CD4-positive, alpha-beta T cell (primary cell): ENCODE measurements at regions not wholly inside any gene's neighbourhood (a gene's known extent, or its start where the extent isn't known, plus 50 kb on each side); places are given as distances from the start of the nearest gene placed in this dataset.

Source experiments
- ATAC-seq: fragments of 200-7000 bp; cut with Tn5 transposase; one replicate; pipeline ENCODE4 v1.10.0; 2022; ENCODE audit warnings: mild to moderate bottlenecking; ENCODE audit not compliant: poor library complexity
- CTCF ChIA-PET: fragments of 350-600 bp; sonication (Branson Sonifier 250); formaldehyde crosslinking; loops from one replicate; lab custom pipeline; 2021; ENCODE audit warnings: antibody characterized with exemption, inconsistent platforms; lab: Charles Lee
- POLR2A ChIA-PET: fragments of 350-600 bp; sonication (Branson Sonifier 250); formaldehyde crosslinking; loops from one replicate; lab custom pipeline; 2021; ENCODE audit warnings: antibody characterized with exemption, inconsistent platforms; lab: Charles Lee
- DNase-seq, 14 experiments: peaks; one replicate each; pipeline ENCODE4 v3.0.0-alpha.2; 2013 to 2020; ENCODE audit warnings: mixed read lengths in 2 of 14
- H3K27ac ChIP-seq, 2 donors: one replicate each; pipeline versions ENCODE4 v1.5.1 to v1.7.0; 2013; ENCODE audit warnings: low read length in 2 of 2, low read depth in 1 of 2, mild to moderate bottlenecking in 1 of 2
- H3K27me3 ChIP-seq, 2 experiments: 1 replicate in 1 of 2; 2 replicates in 1 of 2; pipeline versions ENCODE4 v1.6.1 to v1.7.0; 2013; ENCODE audit warnings: low read length in 2 of 2, control low read depth in 1 of 2, mild to moderate bottlenecking in 1 of 2, moderate library complexity in 1 of 2; ENCODE audit not compliant: insufficient read depth in 2 of 2, control insufficient read depth in 1 of 2
- H3K36me3 ChIP-seq: one replicate; pipeline ENCODE4 v1.6.1; 2013; ENCODE audit warnings: low read length, control low read depth; ENCODE audit not compliant: insufficient read depth
- H3K4me1 ChIP-seq: one replicate; pipeline ENCODE4 v1.6.1; 2013; ENCODE audit warnings: low read length, control low read depth; ENCODE audit not compliant: insufficient read depth
- H3K4me3 ChIP-seq: one replicate; pipeline ENCODE4 v1.5.1; 2013; ENCODE audit warnings: mild to moderate bottlenecking, low read length, moderate library complexity
- H3K9me3 ChIP-seq, 2 experiments: 1 replicate in 1 of 2; 2 replicates in 1 of 2; pipeline versions ENCODE4 v1.6.1 to v1.7.0; 2013; ENCODE audit warnings: low read length in 2 of 2, mild to moderate bottlenecking in 2 of 2, control low read depth in 1 of 2, moderate library complexity in 1 of 2; ENCODE audit not compliant: control insufficient read depth in 1 of 2, insufficient read depth in 1 of 2
- H3K27ac Mint-ChIP-seq: one replicate; pipeline ENCODE4 v1.8.0; 2020; ENCODE audit warnings: mixed read lengths
- H3K27me3 Mint-ChIP-seq: one replicate; pipeline ENCODE4 v1.8.0; 2021; ENCODE audit warnings: mixed read lengths
- H3K36me3 Mint-ChIP-seq: one replicate; pipeline ENCODE4 v1.8.0; 2021; ENCODE audit warnings: low read depth, mixed read lengths
- H3K4me1 Mint-ChIP-seq: one replicate; pipeline ENCODE4 v1.8.0; 2021; ENCODE audit warnings: low read depth, mixed read lengths
- H3K4me3 Mint-ChIP-seq: one replicate; pipeline ENCODE4 v1.8.0; 2020; ENCODE audit warnings: mild to moderate bottlenecking, mixed read lengths
- H3K9me3 Mint-ChIP-seq: one replicate; pipeline ENCODE4 v1.8.0; 2020; ENCODE audit warnings: mixed read lengths
- CTCF ChIP-seq: fragments of 200-600 bp; IDR thresholded peaks from one replicate; pipeline ENCODE4 v1.8.0; 2022; ENCODE audit warnings: antibody characterized with exemption, mild to moderate bottlenecking
- intact Hi-C, 2 experiments: fragments of 100-400 bp; cut with DNase I in 1 of 2; cut with micrococcal nuclease in 1 of 2; formaldehyde crosslinking; loops; one replicate each; pipeline versions ENCODE4 v1.15.1 to v1.9.0; 2023 to 2025; cut with DNase I, micrococcal nuclease

GRCh38 chr4:26238426-26238777 lies 82.4 kb upstream of the RBPJ start:
- H3K9me3 Mint-ChIP-seq, result no peaks in the 10 kb centered on the region
- DNase-seq (no peak), ATAC-seq (no peak)
- no peak overlapping the region for H3K4me3 Mint-ChIP-seq
- H3K4me1 Mint-ChIP-seq, result peaks cover 6% of the 10 kb centered on the region
- TF ChIP-seq CTCF, result no peak
- Histone ChIP-seq H3K4me1 (no peaks in the 10 kb centered on the region), H3K27ac (no peak overlapping the region), H3K36me3 (no peaks in the 10 kb centered on the region), H3K27me3 (no peaks in the 10 kb centered on the region), H3K4me3 (no peak overlapping the region), H3K9me3 (no peaks in the 10 kb centered on the region)
- CTCF ChIA-PET, result no interaction called here
- no peaks in the 10 kb centered on the region for H3K36me3 Mint-ChIP-seq
- intact Hi-C loops, result no loop called here
- H3K27me3 Mint-ChIP-seq, result no peaks in the 10 kb centered on the region
- H3K27ac Mint-ChIP-seq, result no peak overlapping the region
- POLR2A ChIA-PET, result no interaction called here

DNA sequence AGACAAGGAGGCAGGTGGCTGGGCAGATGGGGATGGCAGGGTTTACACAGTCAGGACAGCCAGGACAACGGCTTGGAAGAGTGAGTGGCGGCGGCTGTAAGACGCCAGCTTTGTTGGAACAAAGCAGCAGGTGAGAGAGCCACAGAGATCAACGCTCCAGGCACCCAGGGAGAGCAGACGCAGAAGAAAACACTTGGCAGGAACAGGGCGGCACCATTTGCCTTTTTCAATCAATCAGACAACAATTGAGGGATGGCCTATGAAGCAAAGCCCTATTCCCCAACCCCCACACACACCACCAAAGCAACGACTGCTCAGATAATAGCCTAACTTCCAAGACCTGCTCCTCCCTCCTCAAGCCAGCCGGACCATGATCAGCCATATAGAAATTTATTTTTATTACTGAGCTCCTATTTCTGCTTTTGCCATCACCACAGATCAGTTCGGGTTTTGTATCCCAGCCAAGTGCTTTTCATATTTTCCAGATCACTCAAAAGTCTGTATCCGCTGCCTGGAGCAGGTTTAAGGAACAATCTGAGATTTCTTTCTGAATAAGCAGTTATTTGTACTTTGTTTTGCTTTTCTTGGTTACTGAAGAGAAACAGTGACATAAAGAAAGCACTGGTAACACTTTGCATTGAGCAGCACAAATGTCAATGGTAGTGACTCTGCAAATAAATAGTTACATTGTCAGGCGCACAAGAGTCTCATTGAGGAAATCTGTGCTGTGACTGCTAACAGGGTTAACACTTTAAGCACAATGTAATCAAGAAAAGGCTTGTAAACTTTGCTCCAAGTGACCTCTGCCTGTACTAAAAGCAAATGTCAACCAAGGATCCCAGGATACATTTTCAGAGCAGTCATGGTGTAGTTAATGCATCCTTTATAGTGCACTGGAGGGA lies 81.8 kb upstream of the RBPJ start:
- no peaks in the 10 kb centered on the region for H3K27me3 ChIP-seq
- H3K27me3 Mint-ChIP-seq, result no peaks in the 10 kb centered on the region
- no peak overlapping the region for H3K27ac Mint-ChIP-seq

GRCh38 chr4:26239801-26240200 lies 81.0 kb upstream of the RBPJ start:
- intact Hi-C loops, result no loop called here
- no peaks in the 10 kb centered on the region for H3K36me3 Mint-ChIP-seq
- H3K9me3 Mint-ChIP-seq, result no peaks in the 10 kb centered on the region
- Histone ChIP-seq H3K9me3 (no peaks in the 10 kb centered on the region), H3K27ac (no peak overlapping the region), H3K36me3 (no peaks in the 10 kb centered on the region), H3K4me3 (no peak overlapping the region), H3K27me3 (no peaks in the 10 kb centered on the region), H3K4me1 (no peaks in the 10 kb centered on the region)
- no peaks in the 10 kb centered on the region for H3K4me1 Mint-ChIP-seq
- no peak for DNase-seq
- CTCF ChIA-PET, result no interaction called here
- H3K27me3 Mint-ChIP-seq, result no peaks in the 10 kb centered on the region
- TF ChIP-seq CTCF, result no peak
- no peak overlapping the region for H3K27ac Mint-ChIP-seq
- no peak for ATAC-seq
- POLR2A ChIA-PET, result no interaction called here
- H3K4me3 Mint-ChIP-seq, result no peak overlapping the region

More for the DNA sequence above, 81.8 kb upstream of the RBPJ start:
- no peak for ATAC-seq
- intact Hi-C loops, result no loop called here
- POLR2A ChIA-PET, result no interaction called here
- no peaks in the 10 kb centered on the region for H3K4me1 ChIP-seq
- DNase-seq, result no peak
- H3K9me3 ChIP-seq, result no peaks in the 10 kb centered on the region
- H3K27ac ChIP-seq, result no peak overlapping the region
- CTCF ChIA-PET, result no interaction called here
- no peaks in the 10 kb centered on the region for H3K36me3 ChIP-seq
- no peak overlapping the region for H3K4me3 Mint-ChIP-seq
- no peaks in the 10 kb centered on the region for H3K9me3 Mint-ChIP-seq
- no peaks in the 10 kb centered on the region for H3K4me1 Mint-ChIP-seq
- no peaks in the 10 kb centered on the region for H3K36me3 Mint-ChIP-seq
- TF ChIP-seq CTCF, result no peak
- no peak overlapping the region for H3K4me3 ChIP-seq
